ENCODE measurements at regions not wholly inside any gene's neighbourhood (a gene's known extent, or its start where the extent isn't known, plus 50 kb on each side); places are given as distances from the start of the nearest gene placed in this dataset.

- TF ChIP-seq CTCF (conservative IDR thresholded peaks at IDR 0.05; ENCODE audit: low read length) = no peak
- no peak for TF ChIP-seq EZH2phosphoT487 (IDR thresholded peaks at IDR 0.05; ENCODE audit: borderline replicate concordance)
These were observed 124.4 kb downstream of the ARL4C start for GRCh38 chr2:234372506-234372905.

Measured in Loucy (cell line).